Hepatocyte (in vitro differentiated cells): ENCODE measurements at regions not wholly inside any gene's neighbourhood (a gene's known extent, or its start where the extent isn't known, plus 50 kb on each side); places are given as distances from the start of the nearest gene placed in this dataset.

Source experiments
- EZH2 ChIP-seq: fragments of 200-600 bp; sonication (generic); IDR thresholded peaks from 2 replicates; pipeline ENCODE4 v1.6.1; 2016; ENCODE audit warnings: antibody characterized with exemption, mild to moderate bottlenecking, borderline replicate concordance
- EZH2phosphoT487 ChIP-seq: fragments of 200-600 bp; sonication (generic); IDR thresholded peaks from one replicate; pipeline ENCODE4 v1.6.1; 2018; ENCODE audit warnings: antibody characterized with exemption, mild to moderate bottlenecking, low read depth, moderate library complexity; ENCODE audit not compliant: unreplicated experiment, severe bottlenecking
- TF ChIP-seq, protein P1 (sequence below): fragments of 200-600 bp; sonication (generic); IDR thresholded peaks from 2 replicates; pipeline ENCODE4 v1.5.1; 2016; ENCODE audit warnings: antibody characterized with exemption, mild to moderate bottlenecking; ENCODE audit not compliant: poor library complexity

DNA sequence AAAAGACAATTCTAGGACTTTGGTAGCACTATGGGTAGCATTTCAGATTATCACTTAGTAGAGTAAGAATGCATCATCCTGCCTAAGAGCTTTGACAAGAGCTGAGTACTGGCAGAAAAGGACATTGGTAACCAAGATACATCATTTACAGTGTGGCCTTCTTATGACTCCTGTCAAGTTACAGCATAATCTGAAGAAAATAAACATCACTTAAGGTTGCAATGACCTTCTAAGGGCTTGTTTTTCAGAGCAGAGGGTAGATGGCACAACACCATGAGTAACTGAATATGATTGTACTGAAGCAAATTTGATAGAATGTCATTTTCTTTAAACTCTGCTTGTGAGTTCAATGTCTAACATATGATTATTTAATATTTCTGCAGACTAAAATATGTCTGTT, 822.6 kb downstream of the TBC1D32 start:
- TF ChIP-seq, protein P1, sequence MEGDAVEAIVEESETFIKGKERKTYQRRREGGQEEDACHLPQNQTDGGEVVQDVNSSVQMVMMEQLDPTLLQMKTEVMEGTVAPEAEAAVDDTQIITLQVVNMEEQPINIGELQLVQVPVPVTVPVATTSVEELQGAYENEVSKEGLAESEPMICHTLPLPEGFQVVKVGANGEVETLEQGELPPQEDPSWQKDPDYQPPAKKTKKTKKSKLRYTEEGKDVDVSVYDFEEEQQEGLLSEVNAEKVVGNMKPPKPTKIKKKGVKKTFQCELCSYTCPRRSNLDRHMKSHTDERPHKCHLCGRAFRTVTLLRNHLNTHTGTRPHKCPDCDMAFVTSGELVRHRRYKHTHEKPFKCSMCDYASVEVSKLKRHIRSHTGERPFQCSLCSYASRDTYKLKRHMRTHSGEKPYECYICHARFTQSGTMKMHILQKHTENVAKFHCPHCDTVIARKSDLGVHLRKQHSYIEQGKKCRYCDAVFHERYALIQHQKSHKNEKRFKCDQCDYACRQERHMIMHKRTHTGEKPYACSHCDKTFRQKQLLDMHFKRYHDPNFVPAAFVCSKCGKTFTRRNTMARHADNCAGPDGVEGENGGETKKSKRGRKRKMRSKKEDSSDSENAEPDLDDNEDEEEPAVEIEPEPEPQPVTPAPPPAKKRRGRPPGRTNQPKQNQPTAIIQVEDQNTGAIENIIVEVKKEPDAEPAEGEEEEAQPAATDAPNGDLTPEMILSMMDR: no peak
- no peak for TF ChIP-seq EZH2
- no peak for TF ChIP-seq EZH2phosphoT487
